ENCODE measurements at regions not wholly inside any gene's neighbourhood (a gene's known extent, or its start where the extent isn't known, plus 50 kb on each side); places are given as distances from the start of the nearest gene placed in this dataset.

GRCh38 chr3:11703146-11703545 is 59.4 kb upstream of the VGLL4 start:
- no peak overlapping the region for H3K4me2 ChIP-seq (ENCODE audit: low read depth, low read length)
- H2BK15ac ChIP-seq (ENCODE audit: low read depth, low read length): no peak overlapping the region
- dilution Hi-C loops (cut with HindIII; ENCODE audit: low sequenced_read_pairs, unreplicated experiment): no loop called here
- no peak for ATAC-seq (ENCODE audit: low read depth)
- no peak overlapping the region for H4K5ac ChIP-seq (ENCODE audit: low read depth, low read length)
- H3K56ac ChIP-seq (ENCODE audit: extremely low read depth, insufficient read depth, low read length): no peak overlapping the region
- H3K23ac ChIP-seq (ENCODE audit: low read depth, low read length): no peak overlapping the region
- peaks cover 6 to 14% of the 10 kb centered on the region in 2 experiments for H3K79me1 ChIP-seq (ENCODE audit: low read depth in 1 of 2, low read length in 2 of 2)
- no peaks in the 10 kb centered on the region for H3K9me1 ChIP-seq (ENCODE audit: insufficient read depth, low read length)
- ChIA-PET POLR2A (ENCODE audit: unreplicated experiment) (no interaction called here), CTCF (interaction anchor here (0.6 to 2.0 kb wide), 3 partner anchors 15 to 200 kb away, joined by 3 to 5 read pairs (median 3); no protein-coding TSS in a partner anchor)
- no peak overlapping the region for H2BK120ac ChIP-seq (ENCODE audit: low read depth, low read length)
- no peak overlapping the region for H2AK9ac ChIP-seq (replicated peaks; ENCODE audit: low read depth, low read length, poor library complexity)
- no peak overlapping the region for H4K8ac ChIP-seq (ENCODE audit: low read depth in 2 of 2, low read length in 2 of 2)
- no peak overlapping the region for H2AK5ac ChIP-seq (ENCODE audit: low read depth, low read length)
- H3K27ac ChIP-seq (ENCODE audit: insufficient read depth, low read length): no peak overlapping the region
- no CpG with 5 or more reads among the region's 4 CpGs for WGBS, 2 experiments (ENCODE audit: extremely low coverage in 2 of 2, insufficient read length in 1 of 2)
- intact Hi-C loops (cut with micrococcal nuclease): no loop called here
- H4K91ac ChIP-seq (ENCODE audit: insufficient read depth, low read depth, low read length): no peak overlapping the region
- in situ Hi-C loops (cut with MboI; ENCODE audit: low sequenced_read_pairs): no loop called here
- H3K27me3 ChIP-seq (ENCODE audit: control insufficient read depth, insufficient read depth, low read length): no peaks in the 10 kb centered on the region
- 0 out of 2 replicates have a peak, but pooled peaks cover 3% of the 10 kb centered on the region for H4K20me1 ChIP-seq (ENCODE audit: insufficient read depth, low read length)
- no peak overlapping the region for H2BK20ac ChIP-seq (ENCODE audit: low read depth, low read length)
- H3K4ac ChIP-seq (ENCODE audit: low read depth, low read length): no peak overlapping the region
- H2BK5ac ChIP-seq (ENCODE audit: low read depth, low read length, poor library complexity, severe bottlenecking): no peak overlapping the region
- no peak overlapping the region for H3K4me3 ChIP-seq (ENCODE audit: insufficient read depth, low read depth, low read length)
- BruUV-seq (replicated peaks): no TSS peak
- no peak overlapping the region for H2AFZ ChIP-seq (replicated peaks; ENCODE audit: low read length, poor library complexity)
- no peak overlapping the region for H3K18ac ChIP-seq (ENCODE audit: low read depth, low read length)
- H3K4me1 ChIP-seq (ENCODE audit: control insufficient read depth, insufficient read depth, low read length): peaks cover 3% of the 10 kb centered on the region
- no peak for TF ChIP-seq USF2 (IDR thresholded peaks at IDR 0.05; ENCODE audit: low read depth, low read length)
- TF ChIP-seq CHD1 (IDR thresholded peaks at IDR 0.05; ENCODE audit: low read depth, low read length): no peak
- TF ChIP-seq, protein P1, sequence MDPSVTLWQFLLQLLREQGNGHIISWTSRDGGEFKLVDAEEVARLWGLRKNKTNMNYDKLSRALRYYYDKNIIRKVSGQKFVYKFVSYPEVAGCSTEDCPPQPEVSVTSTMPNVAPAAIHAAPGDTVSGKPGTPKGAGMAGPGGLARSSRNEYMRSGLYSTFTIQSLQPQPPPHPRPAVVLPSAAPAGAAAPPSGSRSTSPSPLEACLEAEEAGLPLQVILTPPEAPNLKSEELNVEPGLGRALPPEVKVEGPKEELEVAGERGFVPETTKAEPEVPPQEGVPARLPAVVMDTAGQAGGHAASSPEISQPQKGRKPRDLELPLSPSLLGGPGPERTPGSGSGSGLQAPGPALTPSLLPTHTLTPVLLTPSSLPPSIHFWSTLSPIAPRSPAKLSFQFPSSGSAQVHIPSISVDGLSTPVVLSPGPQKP (IDR thresholded peaks at IDR 0.05; ENCODE audit: borderline replicate concordance, low read depth, low read length): no peak
- TF ChIP-seq BHLHE40 (IDR thresholded peaks at IDR 0.05; ENCODE audit: low read depth, low read length): no peak
- TF ChIP-seq RCOR1 (IDR thresholded peaks at IDR 0.05; ENCODE audit: insufficient replicate concordance, low read length): no peak
- TF ChIP-seq POLR2A (IDR thresholded peaks at IDR 0.05; ENCODE audit: low read depth, low read length): no peak
- no peak for TF ChIP-seq RAD21 (IDR thresholded peaks at IDR 0.05; ENCODE audit: low read length)
- peaks cover 6% of the 10 kb centered on the region; the same call in 1 of the 2 replicates for H3K36me3 ChIP-seq (ENCODE audit: control insufficient read depth, insufficient read depth, low read length)
- no peaks in the 10 kb centered on the region for H3K9me3 ChIP-seq (ENCODE audit: control insufficient read depth, insufficient read depth, low read length)
- no peak for DNase-seq
- no peak overlapping the region for H3K14ac ChIP-seq (replicated peaks; ENCODE audit: low read depth, low read length)
- H3K9ac ChIP-seq (ENCODE audit: low read depth, low read length): no peak overlapping the region

All from IMR-90 (cell line).